ENCODE measurements at regions not wholly inside any gene's neighbourhood (a gene's known extent, or its start where the extent isn't known, plus 50 kb on each side); places are given as distances from the start of the nearest gene placed in this dataset.
"Not testable (repeated sequence)": the region's sequence is repeated elsewhere in the genome, so short reads cannot be mapped to it uniquely, and the experiment has no call there.

GRCh38 chr17:5869041-5869745 lies 201.0 kb upstream of the WSCD1 start:
- DNase-seq (ENCODE audit: low spot score), result no peak

GRCh38 chr17:5870231-5870953 lies 199.8 kb upstream of the WSCD1 start:
- no peak for DNase-seq (ENCODE audit: low spot score)

- DNase-seq (ENCODE audit: low spot score), result no peak
Measured at GRCh38 chr17:5871666-5872065, 198.5 kb upstream of the WSCD1 start.

GRCh38 chr17:5872831-5873230 lies 197.3 kb upstream of the WSCD1 start:
- no peak for DNase-seq (ENCODE audit: low spot score)

- DNase-seq (ENCODE audit: low spot score), result no peak
Measured at GRCh38 chr17:5873781-5874180, 196.4 kb upstream of the WSCD1 start.

GRCh38 chr17:5874486-5874885 lies 195.7 kb upstream of the WSCD1 start:
- DNase-seq (ENCODE audit: low spot score), result no peak

GRCh38 chr17:5877366-5877765 lies 192.8 kb upstream of the WSCD1 start:
- DNase-seq (ENCODE audit: low spot score), result no peak

- no peak for DNase-seq (ENCODE audit: low spot score)
Measured at GRCh38 chr17:5877948-5878347, 192.2 kb upstream of the WSCD1 start.

GRCh38 chr17:5881849-5882248 lies 188.3 kb upstream of the WSCD1 start:
- no peak for DNase-seq (ENCODE audit: low spot score)

- no peak for DNase-seq (ENCODE audit: low spot score)
Measured at GRCh38 chr17:5883775-5884665, 186.2 kb upstream of the WSCD1 start.

- no peak for DNase-seq (ENCODE audit: low spot score)
Measured at GRCh38 chr17:5885336-5885735, 184.8 kb upstream of the WSCD1 start.

GRCh38 chr17:5888811-5889210 lies 181.4 kb upstream of the WSCD1 start:
- no peak for DNase-seq (ENCODE audit: low spot score)

GRCh38 chr17:5892921-5893675 lies 177.1 kb upstream of the WSCD1 start:
- DNase-seq (ENCODE audit: low spot score), result no peak

GRCh38 chr17:5893741-5894140 lies 176.4 kb upstream of the WSCD1 start:
- DNase-seq (ENCODE audit: low spot score), result no peak

GRCh38 chr17:5895276-5895675 lies 174.9 kb upstream of the WSCD1 start:
- no peak for DNase-seq (ENCODE audit: low spot score)

- DNase-seq (ENCODE audit: low spot score), result no peak
Measured at GRCh38 chr17:5896215-5896614, 174.0 kb upstream of the WSCD1 start.

- no peak for DNase-seq (ENCODE audit: low spot score)
Measured at GRCh38 chr17:5897275-5897911, 172.8 kb upstream of the WSCD1 start.

GRCh38 chr17:5897981-5898380 lies 172.2 kb upstream of the WSCD1 start:
- not testable (repeated sequence) for DNase-seq (ENCODE audit: low spot score)

GRCh38 chr17:5898406-5898805 lies 171.8 kb upstream of the WSCD1 start:
- no peak for DNase-seq (ENCODE audit: low spot score)

- DNase-seq (ENCODE audit: low spot score), result no peak
Measured at GRCh38 chr17:5899496-5900195, 170.5 kb upstream of the WSCD1 start.

- no peak for DNase-seq (ENCODE audit: low spot score)
Measured at GRCh38 chr17:5901731-5902130, 168.4 kb upstream of the WSCD1 start.
